ENCODE measurements at regions not wholly inside any gene's neighbourhood (a gene's known extent, or its start where the extent isn't known, plus 50 kb on each side); places are given as distances from the start of the nearest gene placed in this dataset.

- no peak for TF ChIP-seq CTCF (IDR thresholded peaks at IDR 0.05; ENCODE audit: low read depth, low read length)
- no peak overlapping the region for H3K4me3 ChIP-seq (ENCODE audit: low read depth, low read length)
These were observed 278.2 kb downstream of the PSAT1 start for GRCh38 chr9:78575081-78575480.

GRCh38 chr9:78575771-78576170 is 278.8 kb downstream of the PSAT1 start:
- H3K4me3 ChIP-seq (ENCODE audit: low read depth, low read length): no peak overlapping the region
- TF ChIP-seq CTCF (IDR thresholded peaks at IDR 0.05; ENCODE audit: low read depth, low read length): no peak

- TF ChIP-seq CTCF (IDR thresholded peaks at IDR 0.05; ENCODE audit: low read depth, low read length): no peak
These were observed 280.4 kb downstream of the PSAT1 start for GRCh38 chr9:78577156-78577906.

GRCh38 chr9:78578072-78578471 is 281.1 kb downstream of the PSAT1 start:
- no peak overlapping the region for H3K4me3 ChIP-seq (ENCODE audit: low read depth, low read length)
- TF ChIP-seq CTCF (IDR thresholded peaks at IDR 0.05; ENCODE audit: low read depth, low read length): no peak

More at GRCh38 chr9:78577156-78577906, 280.4 kb downstream of the PSAT1 start:
- no peak overlapping the region for H3K4me3 ChIP-seq (ENCODE audit: low read depth, low read length)

- no peak for TF ChIP-seq CTCF (IDR thresholded peaks at IDR 0.05; ENCODE audit: low read depth, low read length)
These were observed 285.9 kb downstream of the PSAT1 start for GRCh38 chr9:78582821-78583220.

GRCh38 chr9:78584589-78584988 is 287.7 kb downstream of the PSAT1 start:
- H3K4me3 ChIP-seq (ENCODE audit: low read depth, low read length): no peak overlapping the region
- TF ChIP-seq CTCF (IDR thresholded peaks at IDR 0.05; ENCODE audit: low read depth, low read length): no peak

More at GRCh38 chr9:78582821-78583220, 285.9 kb downstream of the PSAT1 start:
- H3K4me3 ChIP-seq (ENCODE audit: low read depth, low read length): no peak overlapping the region

GRCh38 chr9:78585909-78586308 is 289.0 kb downstream of the PSAT1 start:
- TF ChIP-seq CTCF (IDR thresholded peaks at IDR 0.05; ENCODE audit: low read depth, low read length): no peak
- no peak overlapping the region for H3K4me3 ChIP-seq (ENCODE audit: low read depth, low read length)
